NCI-H1436 treated with DMSO at 0.1 percent for 48 hours (cell line): ENCODE measurements at regions not wholly inside any gene's neighbourhood (a gene's known extent, or its start where the extent isn't known, plus 50 kb on each side); places are given as distances from the start of the nearest gene placed in this dataset.

ENCODE experiments used
- DNase-seq: peaks from one replicate; lab custom pipeline; 2025; lab: John Stamatoyannopoulos, UW

DNA sequence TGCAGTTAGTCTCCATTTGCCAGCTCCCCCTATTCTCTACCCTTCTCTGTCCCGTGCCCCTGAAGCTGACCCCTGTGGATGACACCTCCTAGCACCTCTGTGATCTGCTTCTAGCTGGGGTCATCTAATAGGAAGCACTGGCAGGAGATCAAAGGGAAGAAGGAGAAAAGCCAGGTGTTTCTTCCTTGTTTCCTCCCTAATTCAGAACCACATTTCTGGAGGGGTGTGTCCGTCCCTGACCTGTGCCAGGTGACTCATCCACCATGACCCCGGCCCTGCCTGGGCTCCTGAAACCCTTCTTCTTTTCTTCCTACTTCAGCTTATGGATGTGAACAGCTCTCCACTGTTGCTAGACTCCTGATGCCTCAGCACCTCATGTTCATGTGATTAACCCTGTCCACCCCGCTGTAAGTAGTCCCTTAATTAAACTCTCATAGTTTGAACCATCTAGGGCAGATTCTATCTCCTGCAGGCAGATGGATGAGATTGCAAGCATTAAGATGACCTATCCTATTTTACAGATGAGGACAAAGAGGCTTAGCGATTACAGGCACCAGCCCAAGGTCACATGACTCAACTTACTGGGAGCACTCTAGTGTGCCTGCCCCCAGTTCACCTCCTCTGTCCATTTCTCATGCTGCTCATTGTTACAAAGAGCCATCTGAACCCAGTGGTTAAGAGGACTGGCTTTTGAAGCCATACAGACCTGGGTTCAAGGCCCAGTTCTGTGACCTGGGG is 770.5 kb downstream of the MED13L start:
- no peak for DNase-seq

GRCh38 chr12:115504306-115505290 is 772.9 kb downstream of the MED13L start:
- no peak for DNase-seq

DNA sequence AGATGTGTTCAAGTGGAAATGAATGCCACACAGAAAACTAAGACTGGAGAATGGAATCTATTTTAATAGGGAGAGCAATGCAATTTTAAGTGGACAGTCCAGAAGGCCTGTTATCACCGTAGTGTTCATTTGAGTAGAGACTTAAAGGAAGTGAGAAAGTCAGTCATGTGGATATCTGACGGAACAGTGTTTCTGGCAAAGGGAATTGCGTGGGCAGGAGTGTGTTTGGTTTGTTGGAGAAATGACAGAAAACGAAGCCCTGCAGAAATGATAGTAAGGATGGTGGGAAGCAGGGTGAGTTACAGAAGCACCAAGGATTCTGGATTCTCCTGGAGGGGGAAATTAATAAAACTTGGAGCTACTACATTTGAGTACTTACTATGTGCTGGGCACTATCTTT is 776.6 kb downstream of the MED13L start:
- no peak for DNase-seq

- no peak for DNase-seq
Observed at GRCh38 chr12:115495300-115495699, 782.2 kb downstream of the MED13L start.

DNA sequence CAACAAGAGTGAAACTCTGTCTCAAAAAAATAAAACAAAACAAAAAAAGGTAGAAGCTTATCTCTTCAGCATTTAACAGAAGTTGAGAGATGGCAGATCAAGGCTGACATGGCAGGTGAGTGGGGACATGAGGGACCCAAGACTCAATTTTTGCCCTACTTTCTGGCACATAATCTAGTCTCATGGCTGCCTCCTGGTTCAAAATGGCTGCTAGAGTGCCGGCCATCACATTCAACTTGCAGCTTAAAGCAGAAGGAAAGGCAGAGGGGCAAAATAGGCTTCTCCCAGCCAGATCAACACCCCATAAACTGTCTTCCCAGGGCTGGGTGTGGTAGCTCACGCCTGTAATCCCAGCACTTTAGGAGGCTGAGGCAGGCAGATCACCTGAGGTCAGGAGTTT is 784.9 kb downstream of the MED13L start:
- DNase-seq = no peak

DNA sequence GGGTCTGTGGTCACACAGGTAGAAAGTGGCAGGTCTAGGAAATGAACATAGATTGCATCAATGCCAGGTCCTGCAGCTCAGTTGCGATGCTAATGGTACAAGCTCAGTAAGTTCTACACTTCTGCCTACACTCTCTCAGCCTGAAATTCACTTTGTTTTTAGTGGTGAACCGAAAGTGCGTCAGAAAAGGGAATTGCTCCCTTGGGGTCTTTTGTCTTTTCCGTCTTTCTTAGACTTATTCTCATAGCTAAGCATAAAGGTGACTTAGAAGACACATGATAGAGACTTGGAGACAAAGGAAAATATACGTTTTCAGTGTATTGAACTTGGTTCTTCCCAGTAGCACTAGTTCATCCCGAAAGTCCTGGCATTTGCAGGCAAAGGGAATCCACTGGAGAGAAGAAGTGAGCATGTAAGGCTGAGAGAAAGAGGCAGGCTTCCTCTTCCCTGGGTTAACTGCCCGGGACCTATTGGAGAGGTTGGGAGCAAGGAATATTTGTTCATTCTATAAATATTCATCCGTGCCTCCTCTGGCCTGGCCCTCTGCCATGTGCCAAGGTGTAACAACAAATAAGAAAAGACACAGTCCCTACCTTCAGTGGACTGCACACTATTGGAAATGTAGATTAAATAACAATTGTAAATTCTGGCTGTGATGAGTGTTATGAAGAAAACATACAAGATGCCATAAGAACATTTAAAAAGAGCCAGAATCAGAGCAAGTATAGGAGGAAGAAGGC is 785.8 kb downstream of the MED13L start:
- DNase-seq = no peak

- no peak for DNase-seq
Observed at GRCh38 chr12:115489253-115489652, 788.2 kb downstream of the MED13L start.

DNA sequence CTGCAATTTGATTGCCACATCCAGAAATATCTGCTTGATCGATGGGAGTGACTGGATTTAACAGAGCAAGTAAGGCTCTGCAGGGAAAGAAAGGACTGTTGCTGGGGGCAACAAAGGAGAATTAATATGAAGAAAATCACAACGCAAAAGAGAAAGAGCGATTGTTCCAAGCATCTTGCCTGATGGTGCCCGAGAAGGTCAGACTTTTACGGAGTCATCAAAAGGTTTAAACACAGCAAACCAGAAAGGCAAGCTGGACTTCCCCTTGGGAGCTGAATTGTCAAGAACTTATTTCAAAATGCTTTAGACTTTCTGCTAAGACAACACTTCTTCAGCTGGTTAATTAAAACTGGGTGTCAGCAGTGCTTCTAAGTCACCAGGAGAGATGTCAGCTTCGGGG is 791.5 kb downstream of the MED13L start:
- DNase-seq = no peak

DNA sequence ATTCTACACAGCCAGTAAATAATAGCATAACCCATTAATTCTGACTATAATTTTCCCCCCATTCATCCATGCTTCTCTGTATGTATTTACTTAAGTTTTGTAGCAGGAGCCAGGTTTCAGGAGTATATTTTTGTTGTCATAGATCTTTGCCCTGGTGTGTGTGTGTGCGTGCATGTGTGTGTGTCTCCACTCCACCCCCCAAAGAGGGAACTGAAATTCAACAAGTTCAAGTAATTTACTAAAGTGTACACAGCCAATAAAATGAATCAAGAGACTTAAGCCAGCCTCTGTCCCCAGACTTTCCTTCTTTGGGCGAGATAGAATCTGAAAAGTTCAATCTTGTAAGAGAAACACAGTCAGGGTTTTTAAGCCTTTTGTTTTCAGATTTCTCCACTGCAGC is 792.0 kb downstream of the MED13L start:
- DNase-seq = no peak

DNA sequence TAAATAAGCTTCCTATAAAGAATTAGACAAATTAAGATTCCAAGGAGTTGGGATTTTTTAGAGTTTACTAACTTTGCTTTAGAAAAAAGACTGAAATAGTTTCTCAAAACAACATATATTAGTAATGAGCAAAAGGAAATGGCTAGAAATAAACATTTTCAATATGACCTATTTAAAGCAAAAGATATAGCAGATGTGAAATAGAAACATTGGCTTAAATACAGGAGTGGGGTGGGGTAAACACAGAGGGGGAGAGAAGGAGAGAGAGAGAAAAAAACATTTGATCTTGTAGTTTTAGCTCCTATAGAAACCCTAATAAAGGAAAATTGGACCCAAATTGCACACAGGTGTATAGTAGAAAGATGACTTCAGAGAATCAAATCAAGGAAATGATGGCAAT is 794.5 kb downstream of the MED13L start:
- no peak for DNase-seq

DNA sequence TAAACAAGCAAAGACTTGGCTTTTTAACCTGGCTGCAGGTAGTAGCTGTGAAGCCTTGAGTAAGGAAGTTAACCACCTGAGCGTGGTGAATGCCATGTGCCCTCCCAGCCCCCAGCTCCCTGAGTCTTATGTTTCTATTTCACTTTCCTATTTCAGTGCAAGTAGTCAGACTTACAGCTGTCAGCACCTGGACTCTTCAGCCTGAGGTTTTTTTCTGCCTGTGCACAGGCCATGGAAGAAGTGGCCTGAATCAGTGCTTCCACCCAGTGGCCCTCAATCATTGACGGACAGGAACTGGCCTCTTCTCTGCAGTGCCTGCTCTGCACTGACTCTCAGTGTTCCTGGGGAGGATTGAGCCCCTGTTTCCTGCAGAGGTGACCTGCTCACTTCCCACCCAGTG is 796.4 kb downstream of the MED13L start:
- DNase-seq = no peak

DNA sequence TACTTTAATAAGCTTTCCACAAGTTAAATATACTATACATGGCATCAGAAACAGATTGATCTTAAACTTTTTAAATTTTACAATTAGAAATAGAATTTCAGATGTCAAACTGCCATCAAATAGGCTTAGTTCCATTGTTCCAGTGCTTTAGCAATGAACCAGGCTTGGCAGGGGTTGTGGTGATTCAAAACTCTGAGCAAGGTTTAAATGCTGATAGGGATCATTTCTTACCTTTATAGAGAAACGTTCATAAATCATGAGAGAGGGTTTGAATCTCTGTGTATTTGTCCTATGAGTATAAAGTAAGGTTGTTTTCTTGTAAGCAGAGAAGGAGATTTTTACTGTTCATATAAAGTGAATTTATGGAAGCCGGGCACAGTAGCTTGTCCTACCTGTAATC is 794.5 kb upstream of the TBX3 start:
- DNase-seq = no peak

- DNase-seq = no peak
Observed at GRCh38 chr12:115474539-115475353, 790.8 kb upstream of the TBX3 start.

DNA sequence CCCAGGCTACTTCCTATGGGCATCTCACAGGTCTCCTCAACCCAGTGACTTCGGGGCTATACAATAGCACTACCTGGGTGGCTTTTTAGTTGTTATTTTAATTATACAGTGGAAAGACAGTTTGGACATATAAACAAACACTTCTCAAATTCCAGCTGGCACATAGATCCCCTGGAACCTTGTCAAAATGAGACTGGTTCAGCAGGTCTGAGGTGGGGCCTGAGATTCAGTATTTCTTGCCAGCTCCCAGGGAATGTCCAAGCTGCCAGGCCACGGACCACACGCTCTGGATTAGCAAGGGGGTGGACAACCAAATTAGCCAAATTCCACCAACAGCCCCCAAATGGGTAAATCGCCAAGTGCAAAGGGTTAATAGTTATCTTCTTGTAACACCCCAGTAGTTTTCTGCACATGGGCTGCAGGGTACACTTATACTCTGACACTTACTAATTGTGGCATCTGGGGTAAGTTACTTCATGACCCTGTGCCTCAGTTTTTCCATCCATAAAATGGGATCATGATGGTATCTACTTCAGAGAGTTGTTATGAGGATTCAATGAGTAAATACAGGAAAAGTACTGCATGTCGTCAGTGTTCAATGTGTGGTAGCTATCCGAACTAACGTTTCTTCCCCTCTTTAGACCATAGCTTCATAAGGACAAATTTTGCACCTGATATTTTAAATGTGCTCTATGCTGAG is 789.4 kb upstream of the TBX3 start:
- no peak for DNase-seq

GRCh38 chr12:115472852-115473251 is 788.9 kb upstream of the TBX3 start:
- DNase-seq = no peak

GRCh38 chr12:115470977-115471376 is 787.0 kb upstream of the TBX3 start:
- no peak for DNase-seq

- no peak for DNase-seq
Observed at GRCh38 chr12:115470526-115470925, 786.6 kb upstream of the TBX3 start.

- no peak for DNase-seq
Observed at GRCh38 chr12:115468087-115468510, 784.1 kb upstream of the TBX3 start.

- DNase-seq = no peak
Observed at GRCh38 chr12:115467531-115467930, 783.6 kb upstream of the TBX3 start.

- DNase-seq = no peak
Observed at GRCh38 chr12:115466076-115466475, 782.1 kb upstream of the TBX3 start.

DNA sequence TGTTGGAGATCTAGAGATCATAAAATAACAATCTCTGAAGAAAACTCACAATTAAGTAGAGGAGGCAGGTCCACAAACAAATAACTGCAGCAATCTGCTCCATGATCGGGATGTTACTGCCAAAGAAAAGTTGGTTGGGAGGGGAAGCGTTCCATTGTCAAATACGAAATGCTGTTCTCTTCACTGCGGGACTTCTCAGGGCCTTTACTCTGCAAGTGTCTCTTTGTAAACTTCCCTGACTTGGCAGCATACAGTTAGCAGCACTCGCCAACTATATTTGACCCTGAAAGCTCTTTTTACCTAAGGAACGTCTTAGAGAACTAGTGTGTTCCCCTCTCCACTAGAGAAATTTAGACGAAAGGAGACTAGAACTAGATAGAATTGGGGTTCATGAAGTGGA is 780.7 kb upstream of the TBX3 start:
- no peak for DNase-seq
